ENCODE measurements at regions not wholly inside any gene's neighbourhood (a gene's known extent, or its start where the extent isn't known, plus 50 kb on each side); places are given as distances from the start of the nearest gene placed in this dataset.
A peak's percentile ranks its signal among the peaks of the same experiment; 100 is the strongest.

GRCh38 chr4:14303856-14304255 lies 676.3 kb upstream of the BOD1L1 start:
- Mint-ChIP-seq H3K4me3 (no peak overlapping the region), H3K27me3 (ENCODE audit: low read depth) (no peaks in the 10 kb centered on the region), H3K9me3 (no peaks in the 10 kb centered on the region), H3K36me3 (ENCODE audit: insufficient read depth in 1 of 3, low read depth in 3 of 3) (no peaks in the 10 kb centered on the region), H3K4me1 (peaks cover 7 to 9% of the 10 kb centered on the region in 2 experiments; a peak in 3 of 4 replicates), H3K27ac (peak overlapping the region in 1 of 3 experiments; percentile 70; a peak in 1 of 7 replicates)
- Histone ChIP-seq H4K20me1 (ENCODE audit: control insufficient read depth, insufficient read depth, insufficient read length) (no peaks in the 10 kb centered on the region), H3K4ac (ENCODE audit: low read depth, low read length) (no peak overlapping the region), H2AFZ (ENCODE audit: low read length) (no peak overlapping the region), H3K27ac (ENCODE audit: insufficient read length, low read depth, low read length) (no peak overlapping the region), H2BK5ac (ENCODE audit: insufficient read length, low read length) (no peak overlapping the region), H3K14ac (ENCODE audit: insufficient read depth, low read length) (no peak overlapping the region), H3K9me3 (ENCODE audit: control insufficient read depth, low read depth, low read length) (no peaks in the 10 kb centered on the region), H3K23ac (ENCODE audit: insufficient read length, low read depth, low read length) (no peak overlapping the region), H4K91ac (ENCODE audit: insufficient read length, low read depth, low read length) (no peak overlapping the region), H3K4me1 (ENCODE audit: insufficient read depth, low read length) (no peaks in the 10 kb centered on the region), H4K8ac (replicated peaks; ENCODE audit: insufficient read length, low read depth, low read length) (no peak overlapping the region), H3K56ac (ENCODE audit: insufficient read length, low read depth, low read length) (no peak overlapping the region), H3K79me1 (ENCODE audit: insufficient read depth, low read depth, low read length, poor library complexity, severe bottlenecking) (no peaks in the 10 kb centered on the region), H3K9ac (ENCODE audit: extremely low read depth, insufficient read length, low read length) (no peak overlapping the region), H3K79me2 (ENCODE audit: insufficient read depth, low read length) (no peaks in the 10 kb centered on the region), H2BK120ac (ENCODE audit: low read depth, low read length, poor library complexity, severe bottlenecking) (no peak overlapping the region), H3K4me2 (ENCODE audit: insufficient read depth, insufficient read length, low read length) (no peak overlapping the region), H2AK5ac (ENCODE audit: insufficient read length, low read length) (no peak overlapping the region), H4K5ac (ENCODE audit: insufficient read length, low read depth, low read length) (no peak overlapping the region), H2BK15ac (ENCODE audit: low read depth, low read length) (no peak overlapping the region), H3K18ac (ENCODE audit: insufficient read length, low read depth, low read length) (no peak overlapping the region), H3T11ph (ENCODE audit: low read length) (no peak overlapping the region), H3K23me2 (ENCODE audit: insufficient read length, low read depth, low read length, poor library complexity, severe bottlenecking) (no peaks in the 10 kb centered on the region), H3K27me3 (ENCODE audit: insufficient read depth, low read length) (no peaks in the 10 kb centered on the region), H2BK20ac (ENCODE audit: low read depth, low read length, poor library complexity, severe bottlenecking) (no peak overlapping the region), H2BK12ac (ENCODE audit: insufficient read length, low read depth, low read length) (no peak overlapping the region)
- WGBS (ENCODE audit: extremely low coverage, insufficient read length, low lambda C conversion rate), result no CpG with 5 or more reads among the region's 3 CpGs
- TF ChIP-seq CTCF (conservative IDR thresholded peaks at IDR 0.05), result no peak
- no peak for DNase-seq

Data from H9 (cell line).